IPS-18c (cell line): ENCODE measurements at regions not wholly inside any gene's neighbourhood (a gene's known extent, or its start where the extent isn't known, plus 50 kb on each side); places are given as distances from the start of the nearest gene placed in this dataset.

ENCODE experiments used
- H3K4me3 ChIP-seq: 2 replicates; pipeline ENCODE4 v1.7.0; 2013; ENCODE audit warnings: low read depth, mild to moderate bottlenecking, low read length, moderate library complexity; ENCODE audit not compliant: insufficient read depth
- H3K9me3 ChIP-seq: one replicate; pipeline ENCODE4 v1.6.1; 2013; ENCODE audit warnings: mild to moderate bottlenecking, low read length, moderate library complexity; ENCODE audit not compliant: control insufficient read depth, insufficient read depth

- H3K9me3 ChIP-seq: no peaks in the 10 kb centered on the region
- H3K4me3 ChIP-seq: no peak overlapping the region
These were observed 200.5 kb upstream of the TPM1 start for GRCh38 chr15:62841891-62842559.

DNA sequence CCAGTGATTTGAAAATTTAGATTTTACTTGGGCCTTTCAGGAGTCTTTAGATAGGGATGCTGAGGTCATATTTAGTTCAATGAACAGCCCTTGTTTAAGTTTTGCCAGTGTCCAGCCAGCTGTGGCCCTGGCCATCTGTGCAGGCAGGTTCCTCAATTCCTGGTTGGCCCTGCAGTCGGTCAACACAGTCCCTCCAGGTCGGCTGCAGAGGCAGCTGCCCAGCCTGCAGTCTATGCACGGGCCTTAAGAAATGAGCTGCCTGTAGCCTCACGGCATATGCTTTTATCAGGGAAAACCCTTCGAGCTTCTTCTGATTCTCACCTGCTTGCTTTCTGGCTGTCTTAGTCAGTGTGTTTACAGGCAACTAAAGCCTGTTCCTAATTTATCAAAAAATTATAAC lies 199.2 kb upstream of the TPM1 start:
- no peaks in the 10 kb centered on the region for H3K9me3 ChIP-seq
- H3K4me3 ChIP-seq: no peak overlapping the region

GRCh38 chr15:62844564-62845240 lies 197.8 kb upstream of the TPM1 start:
- no peak overlapping the region for H3K4me3 ChIP-seq

DNA sequence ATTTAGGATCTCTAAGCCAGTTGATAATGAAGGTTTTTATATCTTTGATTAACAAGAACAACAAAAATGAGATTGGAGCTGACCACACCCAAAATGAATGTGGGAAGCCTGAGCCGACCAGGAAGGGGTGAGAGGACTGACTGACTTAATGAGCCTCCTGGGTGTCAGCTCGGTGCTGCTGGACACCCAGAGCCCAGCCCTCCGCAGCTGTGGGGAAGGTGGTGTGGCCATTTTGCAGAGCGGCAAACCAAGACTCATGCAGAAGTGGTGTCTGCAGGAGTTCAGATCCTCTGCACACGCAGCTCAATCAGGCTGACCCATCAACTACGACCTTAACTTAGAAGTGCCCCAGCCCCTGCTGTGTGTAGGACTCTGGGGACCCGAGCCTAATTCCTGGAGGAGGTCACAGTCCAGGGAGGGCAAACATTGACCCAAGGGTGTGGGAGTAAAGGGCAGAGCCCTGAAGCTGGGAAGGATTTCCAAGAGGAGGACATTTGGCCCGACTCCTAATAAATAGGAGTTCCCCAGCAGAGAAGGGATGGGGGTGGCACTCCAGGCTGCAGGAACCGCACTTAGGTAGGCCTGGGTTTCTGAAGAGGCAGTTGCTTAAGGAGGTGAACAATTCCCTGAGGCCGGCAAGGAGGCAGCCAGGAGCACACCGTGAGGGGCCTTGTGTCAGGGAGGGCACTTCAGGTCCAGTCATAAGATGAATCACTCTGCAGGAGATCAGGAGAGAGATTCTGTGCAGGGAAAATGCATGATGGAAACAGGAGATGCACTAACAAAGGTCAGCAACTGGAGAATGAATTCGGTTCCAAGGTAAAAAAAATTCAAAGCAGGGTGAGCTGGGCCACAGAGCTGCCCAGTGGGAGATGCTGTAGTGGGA lies 197.1 kb upstream of the TPM1 start:
- no peaks in the 10 kb centered on the region for H3K9me3 ChIP-seq
- no peak overlapping the region for H3K4me3 ChIP-seq

More at GRCh38 chr15:62844564-62845240, 197.8 kb upstream of the TPM1 start:
- no peaks in the 10 kb centered on the region for H3K9me3 ChIP-seq

DNA sequence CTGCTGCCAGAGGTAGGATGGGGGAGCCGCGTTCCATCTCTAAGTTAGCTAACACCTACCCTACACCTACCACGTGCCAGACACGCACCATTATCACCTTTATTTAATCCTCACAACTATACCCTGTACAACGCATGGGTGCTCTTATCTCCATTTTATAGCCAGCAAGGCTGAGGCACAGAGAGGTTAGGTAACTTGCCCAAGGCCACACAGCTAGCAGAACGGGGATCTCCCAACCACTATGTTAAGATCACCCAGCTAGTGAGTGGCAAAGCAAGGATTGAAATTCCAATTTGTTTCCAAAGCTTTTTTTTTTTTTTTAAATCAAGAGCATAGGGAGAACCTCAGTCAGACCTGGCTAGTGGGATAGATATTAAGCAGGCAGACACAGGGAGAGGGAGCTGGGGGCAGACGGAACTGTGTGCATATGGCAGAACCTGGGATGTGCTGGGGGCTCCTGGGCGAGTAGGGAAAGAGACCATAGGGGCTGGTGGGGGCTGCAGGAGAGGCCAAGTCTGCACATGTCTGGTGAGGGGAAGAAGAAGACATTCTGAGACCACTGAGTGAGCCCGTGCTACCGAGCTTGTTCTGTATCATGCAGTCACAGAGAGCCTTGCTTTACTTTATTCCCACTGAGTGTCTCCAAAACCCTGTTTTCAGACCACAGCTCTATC lies 196.3 kb upstream of the TPM1 start:
- no peak overlapping the region for H3K4me3 ChIP-seq

GRCh38 chr15:62846805-62847495 lies 195.6 kb upstream of the TPM1 start:
- H3K9me3 ChIP-seq: no peaks in the 10 kb centered on the region
- no peak overlapping the region for H3K4me3 ChIP-seq

More for the DNA sequence above, 196.3 kb upstream of the TPM1 start:
- no peaks in the 10 kb centered on the region for H3K9me3 ChIP-seq

- no peaks in the 10 kb centered on the region for H3K9me3 ChIP-seq
These were observed 194.6 kb upstream of the TPM1 start for GRCh38 chr15:62847900-62848489.

GRCh38 chr15:62848632-62849050 lies 193.9 kb upstream of the TPM1 start:
- Histone ChIP-seq H3K4me3 (no peak overlapping the region), H3K9me3 (no peaks in the 10 kb centered on the region)

More at GRCh38 chr15:62847900-62848489, 194.6 kb upstream of the TPM1 start:
- H3K4me3 ChIP-seq: no peak overlapping the region

DNA sequence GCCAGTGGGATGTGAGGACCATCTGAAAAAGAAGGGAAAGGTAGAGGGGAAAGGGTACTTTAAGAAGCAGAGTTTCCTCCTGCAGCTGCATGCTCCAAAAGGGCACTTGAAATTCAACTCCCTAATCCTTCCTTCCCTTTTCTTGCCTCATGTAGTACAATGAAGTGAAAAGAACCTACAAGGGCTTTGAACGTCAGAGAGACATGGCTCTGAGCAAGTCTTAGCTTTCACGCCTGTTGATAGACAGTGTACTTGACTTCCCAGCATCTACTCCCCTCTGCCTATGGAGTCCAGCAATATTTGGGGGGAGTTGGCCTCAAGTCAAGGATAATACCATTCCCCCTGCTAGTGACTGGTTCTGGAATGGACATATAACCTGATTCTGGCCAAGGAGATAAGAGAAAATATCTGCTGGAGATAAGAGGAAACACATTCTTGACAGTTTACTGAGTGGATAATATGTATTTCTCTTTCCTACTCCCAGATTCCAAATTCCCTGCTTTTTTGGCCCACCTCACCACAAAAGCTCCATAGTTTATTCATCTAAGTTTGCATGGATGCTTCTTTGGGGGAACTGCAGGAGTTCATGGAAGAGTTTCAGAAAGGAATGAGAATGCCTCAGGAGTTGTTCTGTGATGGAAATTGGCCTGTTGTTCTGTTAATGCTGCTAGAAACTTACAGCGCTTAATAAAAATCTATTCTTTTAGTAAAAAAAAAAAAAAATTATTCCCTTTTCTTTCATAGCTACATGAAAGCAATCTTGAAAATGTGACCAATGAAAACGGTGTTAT lies 193.0 kb upstream of the TPM1 start:
- Histone ChIP-seq H3K9me3 (no peaks in the 10 kb centered on the region), H3K4me3 (no peak overlapping the region)

GRCh38 chr15:62850318-62850717 lies 192.2 kb upstream of the TPM1 start:
- Histone ChIP-seq H3K4me3 (no peak overlapping the region), H3K9me3 (no peaks in the 10 kb centered on the region)

DNA sequence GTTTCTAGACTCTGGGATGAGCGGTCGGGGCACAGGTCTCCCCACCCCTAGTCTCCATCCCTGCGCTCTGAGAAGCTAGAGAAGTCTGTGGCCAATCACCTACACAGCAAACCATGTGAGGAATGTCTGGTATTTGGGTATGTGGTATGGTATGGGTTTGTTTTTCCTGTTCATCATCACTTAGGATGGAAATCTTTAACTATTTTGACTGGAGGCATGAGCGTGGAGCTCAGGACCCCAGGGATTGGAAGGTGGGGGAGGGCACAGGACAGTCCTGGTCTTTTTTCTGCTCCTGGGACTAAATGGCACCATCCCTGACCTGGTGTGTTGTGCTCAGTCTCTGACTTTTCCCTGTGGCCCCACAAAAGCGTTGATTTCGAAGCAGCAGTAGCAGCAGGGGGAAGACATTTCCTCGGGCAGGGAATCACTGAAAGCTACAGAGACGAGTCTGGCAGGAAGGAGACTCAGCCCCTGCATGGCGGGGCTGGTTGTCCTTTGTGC lies 191.7 kb upstream of the TPM1 start:
- H3K9me3 ChIP-seq: no peaks in the 10 kb centered on the region
- no peak overlapping the region for H3K4me3 ChIP-seq

GRCh38 chr15:62853114-62853840 lies 189.3 kb upstream of the TPM1 start:
- no peaks in the 10 kb centered on the region for H3K9me3 ChIP-seq
- no peak overlapping the region for H3K4me3 ChIP-seq

DNA sequence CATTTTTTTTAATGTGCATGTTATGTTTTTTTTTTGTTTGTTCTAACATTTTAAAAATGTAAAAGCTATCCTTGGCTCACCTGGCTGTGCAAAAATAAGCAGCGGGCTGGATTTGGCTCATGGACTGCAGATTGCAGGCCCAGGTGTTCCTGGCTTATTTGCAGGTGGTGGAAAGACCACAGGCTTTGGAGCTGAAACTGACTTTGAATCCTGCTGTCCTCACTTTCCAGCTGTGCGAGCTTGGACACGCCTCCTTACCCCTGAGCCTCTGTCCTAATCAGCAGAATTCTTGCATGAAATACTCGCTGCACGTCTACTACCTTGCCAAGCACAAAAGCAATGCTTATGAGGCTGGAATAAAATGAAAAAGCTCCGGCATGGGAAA lies 188.7 kb upstream of the TPM1 start:
- Histone ChIP-seq H3K9me3 (no peaks in the 10 kb centered on the region), H3K4me3 (no peak overlapping the region)

GRCh38 chr15:62854420-62855084 lies 188.0 kb upstream of the TPM1 start:
- Histone ChIP-seq H3K9me3 (no peaks in the 10 kb centered on the region), H3K4me3 (no peak overlapping the region)

- H3K9me3 ChIP-seq: no peaks in the 10 kb centered on the region
- no peak overlapping the region for H3K4me3 ChIP-seq
These were observed 187.5 kb upstream of the TPM1 start for GRCh38 chr15:62855085-62855476.
